Hepatocyte (in vitro differentiated cells): ENCODE measurements at regions not wholly inside any gene's neighbourhood (a gene's known extent, or its start where the extent isn't known, plus 50 kb on each side); places are given as distances from the start of the nearest gene placed in this dataset.
"Not testable (repeated sequence)": the region's sequence is repeated elsewhere in the genome, so short reads cannot be mapped to it uniquely, and the experiment has no call there.

Source experiments
- DNase-seq: peaks from one replicate; pipeline ENCODE4 v3.0.0-alpha.2; 2016; ENCODE audit warnings: low spot score
- H2AFZ ChIP-seq: fragments of 200-600 bp; sonication (generic); 2 replicates; pipeline ENCODE4 v1.6.0; 2016; ENCODE audit warnings: antibody characterized with exemption, mild to moderate bottlenecking
- H3K27ac ChIP-seq: fragments of 200-600 bp; sonication (generic); 2 replicates; pipeline ENCODE4 v1.5.1; 2016; ENCODE audit warnings: mild to moderate bottlenecking
- H3K27me3 ChIP-seq: fragments of 200-600 bp; sonication (generic); 2 replicates; pipeline ENCODE4 v1.6.1; 2016
- H3K36me3 ChIP-seq: fragments of 200-600 bp; sonication (generic); replicated peaks from 2 replicates; pipeline ENCODE4 v1.5.1; 2016; ENCODE audit warnings: low read depth; ENCODE audit not compliant: insufficient read depth
- H3K4me1 ChIP-seq: fragments of 200-600 bp; sonication (generic); 2 replicates; pipeline ENCODE4 v1.5.1; 2016; ENCODE audit warnings: mild to moderate bottlenecking, moderate library complexity; ENCODE audit not compliant: insufficient read depth
- H3K4me2 ChIP-seq: fragments of 200-600 bp; sonication (generic); 2 replicates; pipeline ENCODE4 v1.6.0; 2016
- H3K4me3 ChIP-seq: fragments of 200-600 bp; sonication (generic); 2 replicates; pipeline ENCODE4 v1.5.1; 2016; ENCODE audit warnings: mild to moderate bottlenecking
- H3K79me2 ChIP-seq: fragments of 200-600 bp; sonication (generic); 2 replicates; pipeline ENCODE4 v1.6.0; 2017; ENCODE audit warnings: mild to moderate bottlenecking
- H3K9me2 ChIP-seq: fragments of 200-600 bp; sonication (generic); replicated peaks from 2 replicates; pipeline ENCODE4 v1.6.0; 2017; ENCODE audit warnings: mild to moderate bottlenecking; ENCODE audit not compliant: insufficient read depth
- H3K9me3 ChIP-seq: fragments of 200-600 bp; sonication (generic); 2 replicates; pipeline ENCODE4 v1.5.1; 2016; ENCODE audit warnings: low read depth, mild to moderate bottlenecking
- H4K20me1 ChIP-seq: fragments of 200-600 bp; sonication (generic); 2 replicates; pipeline ENCODE4 v1.6.0; 2016; ENCODE audit warnings: mild to moderate bottlenecking; ENCODE audit not compliant: insufficient read depth, poor library complexity, severe bottlenecking
- CTCF ChIP-seq: fragments of 200-600 bp; sonication (generic); IDR thresholded peaks from 2 replicates; pipeline ENCODE4 v1.5.1; 2016; ENCODE audit warnings: antibody characterized with exemption, mild to moderate bottlenecking; ENCODE audit not compliant: poor library complexity
- EZH2 ChIP-seq: fragments of 200-600 bp; sonication (generic); IDR thresholded peaks from 2 replicates; pipeline ENCODE4 v1.6.1; 2016; ENCODE audit warnings: antibody characterized with exemption, mild to moderate bottlenecking, borderline replicate concordance
- EZH2phosphoT487 ChIP-seq: fragments of 200-600 bp; sonication (generic); IDR thresholded peaks from one replicate; pipeline ENCODE4 v1.6.1; 2018; ENCODE audit warnings: antibody characterized with exemption, mild to moderate bottlenecking, low read depth, moderate library complexity; ENCODE audit not compliant: unreplicated experiment, severe bottlenecking
- WGBS: methylation state at CpG from one replicate; pipeline ENCODE4 v1.1.6; 2016; ENCODE audit warnings: low lambda C conversion rate; ENCODE audit errors: missing lambda C conversion rate; 5-methylcytosine and 5-hydroxymethylcytosine counted together

DNA sequence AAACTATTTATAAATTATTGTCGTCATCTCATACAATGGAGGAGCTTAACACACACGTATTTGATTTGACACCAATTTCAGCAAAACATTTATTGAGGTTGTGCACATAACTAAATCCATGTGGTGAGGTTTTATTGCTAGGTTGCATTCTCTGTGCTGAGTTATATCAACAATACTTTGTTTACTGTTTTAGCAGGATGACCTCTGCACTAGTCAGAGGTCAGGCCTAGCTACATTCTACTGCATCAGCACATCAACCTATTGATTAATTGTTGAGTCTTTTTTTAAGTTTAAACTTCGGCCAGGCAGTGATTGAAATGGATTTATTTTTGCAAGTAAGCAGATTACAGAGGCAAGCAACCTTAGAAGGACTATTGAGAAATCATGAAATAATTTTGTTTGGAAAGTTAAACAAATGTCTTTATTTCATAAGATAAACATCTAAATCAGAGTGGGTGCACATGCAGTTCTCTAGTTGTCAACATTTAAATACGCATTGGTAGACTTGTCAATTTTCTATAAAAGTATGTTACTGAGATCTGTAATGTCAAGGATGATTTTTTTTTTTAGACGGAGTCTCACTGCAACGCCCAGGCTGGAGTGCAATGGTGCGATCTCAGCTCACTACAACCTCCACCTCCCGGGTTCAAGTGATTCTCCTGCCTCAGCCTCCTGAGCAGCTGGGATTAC lies 75.2 kb upstream of the CD28 start:
- no peak for TF ChIP-seq EZH2
- no peak for TF ChIP-seq CTCF
- no peak for TF ChIP-seq EZH2phosphoT487
- Histone ChIP-seq H3K27ac (no peak overlapping the region), H3K27me3 (no peaks in the 10 kb centered on the region), H3K4me3 (no peak overlapping the region), H3K9me2 (no peaks in the 10 kb centered on the region), H3K79me2 (no peaks in the 10 kb centered on the region), H3K9me3 (no peaks in the 10 kb centered on the region), H3K4me2 (no peak overlapping the region), H2AFZ (no peak overlapping the region), H4K20me1 (no peaks in the 10 kb centered on the region), H3K4me1 (peaks cover 16% of the 10 kb centered on the region), H3K36me3 (no peaks in the 10 kb centered on the region)
- WGBS: 73% methylated on average over 8 of the region's 8 CpGs
- DNase-seq: no peak

DNA sequence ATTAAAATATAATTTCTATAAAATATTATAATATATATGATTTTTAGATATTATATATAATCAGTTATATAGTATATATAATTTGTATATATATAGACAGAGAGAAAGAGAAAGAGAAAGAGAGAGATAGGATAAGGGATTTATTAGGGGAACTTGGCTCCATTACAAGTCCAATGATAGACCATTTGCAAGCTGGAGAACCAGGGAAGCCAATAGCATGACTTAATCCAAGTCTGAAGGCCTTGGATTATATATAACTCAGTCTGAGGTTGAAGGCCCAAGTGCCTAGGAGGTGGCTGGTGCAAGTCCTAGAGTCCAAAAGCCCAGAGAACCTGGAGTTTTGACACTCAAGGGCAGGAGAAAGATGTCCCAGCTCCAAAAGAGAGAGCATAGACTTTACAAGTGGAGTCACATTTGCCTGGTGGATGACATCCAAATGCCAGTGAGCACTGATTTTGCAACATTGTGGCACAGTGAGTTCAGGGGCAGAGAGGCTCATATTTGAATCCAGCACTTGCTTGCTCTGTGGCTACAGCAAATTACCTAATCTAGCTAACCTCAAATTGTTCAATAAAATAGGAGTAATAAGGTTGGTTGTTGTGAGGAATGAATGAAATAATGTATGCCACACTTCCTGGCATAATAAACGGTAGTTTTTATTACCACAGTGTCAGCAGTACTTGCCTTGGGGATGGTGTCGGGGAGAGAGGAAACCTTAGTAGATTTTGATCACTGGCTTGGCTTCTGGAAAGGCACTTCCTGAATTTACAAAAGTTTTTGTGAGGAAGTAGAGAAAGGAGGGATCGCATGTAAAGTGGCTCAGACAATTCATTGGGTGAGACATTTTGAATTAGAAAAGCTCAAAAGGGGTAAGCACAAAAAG lies 69.6 kb upstream of the CD28 start:
- H3K4me3 ChIP-seq: no peak overlapping the region
- H3K27me3 ChIP-seq: no peaks in the 10 kb centered on the region
- TF ChIP-seq EZH2 (no peak), CTCF (no peak), EZH2phosphoT487 (no peak)
- no peaks in the 10 kb centered on the region for H3K9me3 ChIP-seq
- no peaks in the 10 kb centered on the region for H3K36me3 ChIP-seq
- no peak overlapping the region for H3K27ac ChIP-seq
- H3K4me1 ChIP-seq: no peaks in the 10 kb centered on the region
- H4K20me1 ChIP-seq: no peaks in the 10 kb centered on the region
- H3K79me2 ChIP-seq: no peaks in the 10 kb centered on the region
- H3K4me2 ChIP-seq: no peak overlapping the region
- WGBS: 68% methylated on average over 3 of the region's 3 CpGs
- H2AFZ ChIP-seq: no peak overlapping the region
- no peaks in the 10 kb centered on the region for H3K9me2 ChIP-seq
- no peak for DNase-seq

- H3K9me2 ChIP-seq: no peaks in the 10 kb centered on the region
- H3K79me2 ChIP-seq: no peaks in the 10 kb centered on the region
- WGBS: 78% methylated on average over 4 of the region's 4 CpGs
- no peaks in the 10 kb centered on the region for H3K36me3 ChIP-seq
- H3K4me3 ChIP-seq: no peak overlapping the region
- H3K27me3 ChIP-seq: no peaks in the 10 kb centered on the region
- H3K4me1 ChIP-seq: no peaks in the 10 kb centered on the region
- H3K9me3 ChIP-seq: no peaks in the 10 kb centered on the region
- no peak overlapping the region for H3K4me2 ChIP-seq
- peak overlapping the region; percentile 37 for H2AFZ ChIP-seq
- no peaks in the 10 kb centered on the region for H4K20me1 ChIP-seq
- no peak for DNase-seq
- TF ChIP-seq CTCF (no peak), EZH2 (no peak), EZH2phosphoT487 (no peak)
- H3K27ac ChIP-seq: no peak overlapping the region
Observed at GRCh38 chr2:203637471-203638167, 68.8 kb upstream of the CD28 start.

DNA sequence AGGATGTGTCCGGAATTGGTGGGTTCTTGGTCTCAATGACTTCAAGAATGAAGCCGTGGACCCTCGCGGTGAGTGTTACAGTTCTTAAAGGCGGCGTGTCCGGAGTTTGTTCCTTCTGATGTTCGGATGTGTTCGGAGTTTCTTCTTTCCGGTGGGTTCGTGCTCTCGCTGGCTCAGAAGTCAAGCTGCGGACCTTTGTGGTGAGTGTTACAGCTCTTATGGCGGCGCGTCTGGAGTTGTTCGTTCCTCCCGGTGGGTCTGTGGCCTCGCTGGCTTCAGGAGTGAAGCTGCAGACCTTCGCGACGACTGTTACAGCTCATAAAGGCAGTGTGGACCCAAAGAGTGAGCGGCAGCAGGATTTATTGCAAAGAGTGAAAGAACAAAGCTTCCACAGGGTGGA lies 64.6 kb upstream of the CD28 start:
- not testable (repeated sequence) for DNase-seq, H3K27me3 ChIP-seq, H3K36me3 ChIP-seq, H4K20me1 ChIP-seq, H3K9me2 ChIP-seq, H3K4me1 ChIP-seq, H3K79me2 ChIP-seq, H3K9me3 ChIP-seq, H3K27ac ChIP-seq, H3K4me2 ChIP-seq, H3K4me3 ChIP-seq, H2AFZ ChIP-seq
- 96% methylated on average over 23 of the region's 23 CpGs for WGBS

GRCh38 chr2:203642841-203643240 lies 63.6 kb upstream of the CD28 start:
- H3K4me2 ChIP-seq, H3K9me2 ChIP-seq, H3K9me3 ChIP-seq, H3K27me3 ChIP-seq, DNase-seq, H3K4me3 ChIP-seq, H3K36me3 ChIP-seq, H3K27ac ChIP-seq, H3K4me1 ChIP-seq, H2AFZ ChIP-seq, H4K20me1 ChIP-seq, H3K79me2 ChIP-seq: not testable (repeated sequence)
- 98% methylated on average over 32 of the region's 35 CpGs for WGBS
